ENCODE measurements at regions not wholly inside any gene's neighbourhood (a gene's known extent, or its start where the extent isn't known, plus 50 kb on each side); places are given as distances from the start of the nearest gene placed in this dataset.
"Not testable (repeated sequence)": the region's sequence is repeated elsewhere in the genome, so short reads cannot be mapped to it uniquely, and the experiment has no call there.

GRCh38 chr7:65510187-65510538 lies 136.5 kb downstream of the ZNF92 start:
- TF ChIP-seq, protein P1, sequence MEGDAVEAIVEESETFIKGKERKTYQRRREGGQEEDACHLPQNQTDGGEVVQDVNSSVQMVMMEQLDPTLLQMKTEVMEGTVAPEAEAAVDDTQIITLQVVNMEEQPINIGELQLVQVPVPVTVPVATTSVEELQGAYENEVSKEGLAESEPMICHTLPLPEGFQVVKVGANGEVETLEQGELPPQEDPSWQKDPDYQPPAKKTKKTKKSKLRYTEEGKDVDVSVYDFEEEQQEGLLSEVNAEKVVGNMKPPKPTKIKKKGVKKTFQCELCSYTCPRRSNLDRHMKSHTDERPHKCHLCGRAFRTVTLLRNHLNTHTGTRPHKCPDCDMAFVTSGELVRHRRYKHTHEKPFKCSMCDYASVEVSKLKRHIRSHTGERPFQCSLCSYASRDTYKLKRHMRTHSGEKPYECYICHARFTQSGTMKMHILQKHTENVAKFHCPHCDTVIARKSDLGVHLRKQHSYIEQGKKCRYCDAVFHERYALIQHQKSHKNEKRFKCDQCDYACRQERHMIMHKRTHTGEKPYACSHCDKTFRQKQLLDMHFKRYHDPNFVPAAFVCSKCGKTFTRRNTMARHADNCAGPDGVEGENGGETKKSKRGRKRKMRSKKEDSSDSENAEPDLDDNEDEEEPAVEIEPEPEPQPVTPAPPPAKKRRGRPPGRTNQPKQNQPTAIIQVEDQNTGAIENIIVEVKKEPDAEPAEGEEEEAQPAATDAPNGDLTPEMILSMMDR (IDR thresholded peaks at IDR 0.05; ENCODE audit: insufficient read depth, low read length, poor library complexity, severe bottlenecking), result not testable (repeated sequence)
- not testable (repeated sequence) for TF ChIP-seq EZH2phosphoT487 (conservative IDR thresholded peaks at IDR 0.05; ENCODE audit: low read length)
